ENCODE measurements at regions not wholly inside any gene's neighbourhood (a gene's known extent, or its start where the extent isn't known, plus 50 kb on each side); places are given as distances from the start of the nearest gene placed in this dataset.

- TF ChIP-seq EP300 (IDR thresholded peaks at IDR 0.05; ENCODE audit: low read depth) = no peak
- no peak for TF ChIP-seq CTCF (IDR thresholded peaks at IDR 0.05)
Observed at GRCh38 chr14:83975435-83975834, 1554.5 kb upstream of the FLRT2 start.

Measured in transverse colon (tissue), 3 donors.